Left hindlimb (tissue), 1 donor: ENCODE measurements at regions not wholly inside any gene's neighbourhood (a gene's known extent, or its start where the extent isn't known, plus 50 kb on each side); places are given as distances from the start of the nearest gene placed in this dataset.
A peak's percentile ranks its signal among the peaks of the same experiment; 100 is the strongest.

Experiments used
- DNase-seq: peaks from one replicate; pipeline ENCODE4 v3.0.0-alpha.2; 2018

DNA sequence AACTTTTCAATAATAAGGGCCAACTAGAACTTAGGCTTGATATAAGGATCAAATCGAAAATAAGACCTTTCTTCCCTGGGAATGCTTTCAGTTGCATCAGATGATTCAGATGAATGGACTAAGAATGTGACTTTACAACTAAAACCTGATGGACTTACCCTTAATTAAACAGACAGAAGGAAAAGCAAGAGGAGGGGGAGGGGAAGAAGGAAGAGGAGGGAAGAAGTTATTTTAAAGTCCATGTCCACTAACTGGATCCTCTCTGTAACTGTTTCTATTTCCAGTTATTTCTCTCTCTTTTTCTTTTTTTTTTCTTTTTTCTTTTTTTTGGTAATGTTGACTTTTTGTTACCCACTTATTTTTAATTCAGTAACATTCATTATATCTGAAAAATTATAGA is 486.0 kb downstream of the MAFB start:
- no peak for DNase-seq

DNA sequence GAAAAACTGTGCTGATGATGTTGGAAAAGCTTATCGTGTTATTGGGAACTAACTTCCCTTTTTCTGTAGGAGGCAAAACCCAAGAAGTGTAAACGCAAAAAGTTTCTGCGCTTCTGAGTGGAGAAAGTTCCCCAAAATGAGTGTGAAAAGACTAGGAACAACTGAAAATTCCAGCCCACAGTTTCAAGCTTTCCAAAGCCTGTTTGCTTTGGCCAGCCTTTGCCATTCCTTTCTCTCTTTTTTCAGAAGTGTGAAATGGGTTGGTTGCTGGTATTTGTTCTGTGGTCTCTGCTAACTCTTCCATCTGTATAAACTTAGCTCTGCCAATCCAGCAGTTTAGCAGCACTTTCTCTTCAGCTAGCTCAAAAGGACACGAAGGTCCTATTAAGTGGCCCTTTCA is 491.3 kb downstream of the MAFB start:
- peak; percentile 66 for DNase-seq

DNA sequence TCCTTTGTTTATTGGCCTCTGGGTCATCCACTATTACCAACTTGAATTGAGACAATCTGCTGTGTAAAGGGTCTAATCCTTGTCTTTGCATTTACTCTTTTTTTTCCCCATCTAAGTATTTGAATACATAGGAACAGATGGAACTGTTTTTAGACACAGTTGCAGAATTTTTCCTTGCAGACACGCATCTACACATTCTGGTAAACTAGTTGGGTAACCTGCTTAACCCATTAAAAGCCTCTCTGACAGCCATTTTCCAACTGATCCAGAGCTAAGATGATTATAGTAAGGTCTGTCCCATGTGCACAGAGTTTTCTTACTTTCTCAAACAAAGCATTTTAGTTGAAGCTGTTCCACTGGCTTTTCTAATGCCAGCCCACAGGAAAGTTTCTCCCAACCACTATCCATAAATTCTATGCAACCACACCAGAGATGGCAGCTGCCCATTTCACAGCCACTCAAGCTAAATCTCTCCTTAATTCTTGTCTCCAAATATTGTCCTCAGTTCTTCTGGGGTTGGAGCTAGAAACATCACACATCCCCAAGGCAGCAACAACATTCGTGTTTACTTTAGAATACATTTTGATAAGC is 492.1 kb downstream of the MAFB start:
- DNase-seq, result peak; percentile 53

DNA sequence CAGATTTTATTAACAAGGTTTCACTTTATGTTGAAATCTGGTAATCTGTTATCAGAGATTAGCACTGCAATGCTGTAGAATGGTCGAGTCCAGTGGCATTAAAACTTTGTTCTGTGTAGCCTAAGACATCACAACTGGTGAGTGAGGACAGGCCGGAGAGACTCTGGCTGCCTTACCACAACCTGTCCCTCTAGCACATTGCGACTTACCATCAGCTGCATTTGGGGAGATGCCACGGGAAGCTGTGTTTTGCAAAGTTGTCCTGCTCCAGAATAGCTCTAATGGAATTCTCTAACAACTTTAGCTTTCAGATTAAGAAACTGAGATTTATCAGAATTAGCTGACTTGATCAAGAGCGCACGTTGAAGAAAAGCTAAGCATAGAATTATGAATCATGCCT is 493.3 kb downstream of the MAFB start:
- no peak for DNase-seq

DNA sequence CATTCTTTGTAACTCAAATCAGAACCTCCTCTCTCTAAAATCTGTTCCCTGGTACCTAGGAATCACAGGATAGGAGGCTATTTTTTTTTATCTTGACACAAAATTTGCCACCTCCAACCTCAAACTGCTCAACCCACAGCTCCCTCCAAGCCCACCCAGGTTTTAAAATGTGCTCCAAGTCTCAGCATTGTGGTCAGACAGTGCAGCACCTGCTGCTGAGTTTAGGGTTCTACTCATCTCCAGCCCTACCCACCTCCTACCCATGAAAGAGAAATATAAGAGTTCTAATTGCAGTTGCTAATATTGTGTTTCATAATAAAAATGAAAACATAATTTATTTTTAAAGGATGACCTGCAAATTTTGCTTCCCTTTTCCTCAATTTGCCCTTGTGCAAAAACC is 496.5 kb downstream of the MAFB start:
- DNase-seq, result no peak

DNA sequence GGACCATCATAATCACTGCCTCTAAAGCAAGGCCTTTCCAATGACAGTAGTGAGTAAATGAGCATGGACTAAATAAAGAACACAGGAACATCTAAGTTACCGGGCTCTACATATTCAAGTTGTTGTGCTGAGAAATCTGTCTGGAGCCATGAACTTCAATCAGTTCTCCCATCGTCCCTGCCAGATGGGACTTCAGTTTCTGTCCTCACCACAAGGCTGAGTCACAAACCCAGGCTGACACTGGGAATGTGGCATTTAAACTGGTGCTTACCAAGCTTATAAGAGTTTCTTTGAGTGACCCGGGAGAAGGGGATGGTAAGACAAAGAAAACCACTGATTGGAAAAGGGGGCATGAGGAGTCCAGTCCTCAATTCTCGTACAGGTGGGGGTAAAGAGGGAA is 497.0 kb downstream of the MAFB start:
- DNase-seq, result no peak

DNA sequence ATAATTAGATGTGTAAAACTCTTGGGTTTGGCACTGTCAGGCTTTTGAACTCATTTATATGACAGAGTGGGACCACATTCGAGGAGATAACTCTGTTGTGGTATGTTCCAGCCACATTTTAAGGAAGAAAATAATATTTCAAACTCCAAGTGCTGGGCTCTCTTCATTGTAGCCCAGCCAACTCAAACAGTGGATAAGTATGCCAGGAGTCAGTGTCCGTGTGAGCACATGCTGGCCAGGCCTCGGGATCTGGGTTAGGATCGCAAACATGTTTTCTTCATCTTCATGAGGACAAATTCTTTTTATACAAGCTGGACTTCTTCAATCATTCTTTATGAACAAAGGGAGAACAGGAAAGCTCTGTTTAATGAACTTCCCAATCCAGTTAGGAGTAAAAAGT is 497.5 kb downstream of the MAFB start:
- DNase-seq, result no peak

DNA sequence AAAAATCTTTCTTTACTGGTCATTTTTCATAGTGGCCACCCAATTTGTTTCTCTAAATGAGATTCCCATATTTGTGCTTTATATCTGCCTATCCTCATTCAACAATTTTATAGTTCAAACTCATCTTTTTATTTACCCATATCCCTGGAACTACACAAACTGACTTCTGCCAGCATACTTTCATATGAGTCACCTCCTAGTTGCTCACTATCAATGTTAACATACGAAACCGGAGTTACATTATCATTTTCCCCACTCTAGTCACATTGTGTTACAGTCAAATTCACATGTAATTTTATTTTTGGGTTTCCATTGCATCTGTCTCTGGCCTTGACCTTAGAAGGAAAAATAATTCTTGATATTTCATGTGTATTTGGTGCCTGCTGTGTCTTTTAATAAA is 499.4 kb downstream of the MAFB start:
- no peak for DNase-seq

DNA sequence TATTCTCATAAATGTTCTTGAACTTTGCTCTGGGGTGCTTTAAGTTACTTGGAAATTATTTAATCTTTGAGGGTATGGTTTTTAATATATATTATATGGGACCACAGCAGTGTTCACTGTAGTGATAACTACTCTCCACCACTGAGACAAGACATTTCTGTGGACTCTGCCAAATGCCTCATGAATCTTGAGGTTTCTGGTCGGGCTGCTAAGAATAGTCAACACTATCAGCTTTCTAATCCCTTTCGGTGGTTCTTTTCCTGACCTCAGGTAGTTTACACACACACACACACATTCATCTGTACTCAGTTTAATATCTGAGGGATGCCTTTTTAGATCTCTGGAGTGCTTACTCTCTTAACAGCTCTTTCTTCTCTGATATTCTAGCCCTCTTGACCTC is 500.7 kb downstream of the MAFB start:
- no peak for DNase-seq

DNA sequence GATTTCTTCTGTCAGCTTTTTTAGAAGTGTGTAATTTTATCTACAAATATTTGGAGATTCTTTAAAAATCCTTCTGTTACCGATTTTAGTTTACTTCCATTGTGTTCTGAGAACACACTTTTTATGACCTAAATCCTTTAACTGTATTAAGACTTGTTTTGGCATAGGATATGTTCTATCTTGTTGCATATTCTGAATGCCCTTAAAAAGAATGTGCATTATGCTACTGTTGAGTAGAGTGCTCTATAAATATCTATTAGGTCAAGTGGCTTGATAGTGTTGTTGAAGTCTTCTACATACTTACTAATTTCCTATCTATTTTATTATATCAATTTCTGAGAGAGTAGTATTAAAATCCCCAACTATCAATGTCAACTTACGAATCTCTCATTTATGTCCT is 502.2 kb downstream of the MAFB start:
- DNase-seq, result no peak

DNA sequence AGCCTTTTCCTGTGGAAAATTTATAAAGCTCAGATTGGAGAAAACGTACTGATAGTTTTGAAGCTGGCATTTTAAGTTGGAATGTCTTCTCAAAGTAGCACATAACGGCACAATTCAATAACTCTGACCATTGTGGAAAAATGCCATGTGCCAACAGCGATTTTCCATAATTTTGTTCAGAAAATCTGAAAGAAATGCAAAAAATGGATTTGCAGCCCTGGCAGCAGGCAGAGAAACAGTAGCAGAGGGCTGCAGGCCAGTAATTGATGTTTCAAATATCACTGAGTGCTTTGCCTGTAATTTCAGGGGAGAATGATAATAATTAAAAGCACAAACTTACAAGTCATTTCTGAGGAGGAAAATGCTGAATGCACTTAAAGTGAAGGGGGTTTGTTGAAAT is 507.4 kb downstream of the MAFB start:
- peak; percentile 40 for DNase-seq

DNA sequence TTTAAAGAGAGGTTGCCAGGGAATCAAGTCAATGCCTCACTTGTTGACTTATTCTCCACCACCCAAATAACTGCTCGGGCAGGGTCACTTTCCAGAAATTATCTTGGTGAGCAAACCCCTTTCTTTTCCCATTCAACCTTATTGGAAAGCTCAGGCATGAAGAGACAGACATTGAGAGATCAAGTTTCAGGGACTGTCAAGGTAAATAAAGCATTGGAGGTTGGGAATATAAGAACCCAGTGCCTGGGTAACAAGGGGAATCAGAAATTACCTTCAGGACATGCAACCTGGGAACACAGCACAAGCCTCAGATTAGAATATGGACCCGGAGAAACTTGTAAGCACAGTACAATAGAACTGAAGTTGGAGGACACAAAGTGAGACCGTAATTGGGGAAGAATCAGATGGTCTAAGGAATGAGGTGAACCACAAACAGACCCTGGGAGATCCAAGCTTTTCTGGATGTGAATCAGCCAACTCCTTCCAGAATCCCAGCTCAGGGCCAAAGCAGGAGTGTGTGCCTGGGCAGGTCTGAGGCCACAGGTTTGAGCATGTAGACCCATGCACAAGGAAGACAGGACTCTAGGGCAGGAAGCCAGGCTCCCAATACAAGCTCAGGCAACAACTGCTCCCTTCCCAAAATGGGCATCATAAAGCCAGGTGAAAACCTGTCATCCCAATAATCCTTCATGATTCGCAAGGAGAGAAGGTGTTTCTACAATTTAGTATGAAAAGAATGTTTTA is 512.8 kb downstream of the MAFB start:
- no peak for DNase-seq

DNA sequence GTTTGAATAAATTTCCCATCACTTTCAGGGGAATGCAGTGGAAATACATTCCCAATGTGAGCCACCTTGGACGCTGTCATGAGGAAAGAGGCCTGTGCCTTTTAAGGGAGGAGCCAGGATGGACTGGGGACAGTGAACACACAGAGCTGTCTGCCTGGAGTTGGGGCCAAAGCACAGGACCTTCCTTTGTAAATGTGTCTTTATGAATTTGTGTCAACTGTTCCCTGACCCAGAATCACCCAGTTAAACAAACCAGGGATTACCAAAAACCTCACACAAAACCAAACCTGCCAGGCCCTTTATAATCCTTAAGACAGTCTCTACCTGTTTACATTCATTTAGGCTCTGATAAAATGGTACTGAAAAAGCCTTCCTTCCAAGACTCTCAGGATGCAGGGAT is 513.7 kb downstream of the MAFB start:
- DNase-seq, result no peak

DNA sequence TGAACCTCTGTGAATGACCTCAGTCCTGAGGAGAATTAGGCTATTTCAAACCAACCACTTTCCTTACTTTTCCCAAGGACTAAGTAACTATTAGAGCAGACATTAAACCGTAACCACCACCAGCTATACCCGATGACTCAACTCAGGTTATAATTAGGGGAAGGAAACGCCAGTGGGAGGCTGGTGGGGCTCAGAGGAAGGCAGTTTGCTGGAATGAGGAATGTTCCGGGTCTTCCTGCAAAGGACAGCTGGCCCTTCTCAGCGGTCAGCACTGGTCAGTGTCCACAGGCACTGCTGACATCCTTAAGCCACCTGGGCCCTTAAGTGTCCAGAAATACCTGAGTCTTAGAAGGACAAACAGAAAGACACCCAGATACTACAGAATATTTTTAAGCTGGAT is 515.2 kb downstream of the MAFB start:
- DNase-seq, result no peak

DNA sequence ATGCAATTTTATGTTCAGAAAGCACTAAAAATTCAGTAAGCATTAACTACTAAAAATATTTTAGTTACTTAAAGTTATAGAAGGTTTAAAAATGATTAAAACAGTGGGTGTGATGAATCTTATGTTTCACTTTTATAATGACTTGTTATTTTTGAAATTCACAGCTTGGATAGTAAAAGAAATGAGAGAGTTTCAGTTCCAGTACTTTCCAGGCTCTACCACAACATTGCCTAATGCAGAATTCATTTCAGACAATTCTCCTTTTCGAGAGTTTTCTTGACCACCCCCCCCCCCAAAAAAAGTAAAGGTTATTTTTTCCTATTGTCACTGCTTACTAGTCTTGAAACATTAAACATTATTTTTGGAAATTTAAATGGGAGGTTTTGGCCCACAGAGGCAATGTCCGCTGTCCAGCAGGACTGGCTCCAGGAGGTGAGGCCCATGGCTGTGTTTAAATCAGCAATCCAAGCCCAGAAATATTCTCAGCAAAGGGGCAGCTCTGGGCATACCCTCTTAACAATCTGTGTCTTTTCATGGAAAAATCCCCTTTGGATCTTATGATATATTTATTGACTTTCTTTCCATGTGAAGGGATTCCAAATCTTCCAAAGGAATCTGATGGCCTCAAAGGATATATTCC is 519.9 kb downstream of the MAFB start:
- DNase-seq, result no peak

DNA sequence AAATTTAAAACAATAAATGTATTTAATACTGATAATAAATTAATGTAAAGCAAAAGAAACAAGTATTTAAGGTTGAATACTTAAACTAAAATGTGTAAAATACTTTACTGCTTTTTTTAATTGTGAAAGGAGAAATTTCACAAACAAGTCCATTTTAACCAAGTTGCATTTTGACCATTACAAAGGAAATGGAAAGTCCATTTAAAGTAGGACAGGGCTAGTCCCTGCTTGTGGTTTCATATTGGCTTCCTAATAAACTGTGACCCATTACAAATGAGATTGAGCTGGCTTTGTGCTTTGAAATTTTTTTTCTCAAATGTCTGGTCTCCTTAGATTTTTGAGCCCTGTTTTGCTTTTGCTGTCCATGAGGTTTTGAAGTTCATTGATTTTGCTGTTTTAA is 527.6 kb downstream of the MAFB start:
- no peak for DNase-seq

DNA sequence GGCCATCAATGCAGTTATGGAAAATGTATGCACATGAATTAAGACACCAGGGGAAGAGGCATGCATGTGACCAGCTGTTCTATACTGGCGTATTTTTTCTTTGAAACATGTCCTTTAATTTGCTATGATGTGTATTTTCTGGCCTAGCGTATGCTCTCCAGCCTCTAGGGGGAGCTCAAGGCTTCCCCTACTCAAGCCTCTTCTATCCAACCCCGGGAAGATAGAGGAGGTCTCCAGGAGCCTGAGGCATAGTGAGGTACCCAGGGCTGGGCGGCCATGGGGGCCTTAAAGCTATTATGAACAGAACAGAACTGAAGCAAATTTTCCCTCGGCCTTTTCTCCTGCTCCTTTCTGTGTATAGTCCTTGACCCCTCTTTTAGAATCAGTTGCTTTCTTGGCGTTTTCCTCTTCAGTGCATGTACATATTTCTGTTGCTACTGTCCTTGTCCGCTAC is 528.9 kb downstream of the MAFB start:
- no peak for DNase-seq

DNA sequence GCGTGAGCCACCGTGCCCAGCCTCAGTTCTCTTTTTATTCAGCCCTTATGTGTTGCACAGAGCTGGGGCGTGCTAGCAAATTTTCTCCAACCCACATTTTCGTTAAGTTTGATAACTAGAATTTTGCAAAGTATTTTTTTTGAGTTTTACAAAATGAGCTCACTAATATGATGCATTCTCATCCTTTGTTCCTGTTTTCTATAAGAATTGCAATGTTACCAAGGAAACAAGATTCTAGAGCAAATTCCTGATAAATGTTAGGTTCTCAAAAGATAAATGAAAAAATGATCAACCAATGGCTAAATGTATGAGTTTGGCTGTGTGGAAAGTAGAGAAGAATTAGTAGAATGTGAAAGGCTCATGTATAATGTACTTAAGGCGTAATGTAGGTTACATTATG is 529.8 kb downstream of the MAFB start:
- no peak for DNase-seq

DNA sequence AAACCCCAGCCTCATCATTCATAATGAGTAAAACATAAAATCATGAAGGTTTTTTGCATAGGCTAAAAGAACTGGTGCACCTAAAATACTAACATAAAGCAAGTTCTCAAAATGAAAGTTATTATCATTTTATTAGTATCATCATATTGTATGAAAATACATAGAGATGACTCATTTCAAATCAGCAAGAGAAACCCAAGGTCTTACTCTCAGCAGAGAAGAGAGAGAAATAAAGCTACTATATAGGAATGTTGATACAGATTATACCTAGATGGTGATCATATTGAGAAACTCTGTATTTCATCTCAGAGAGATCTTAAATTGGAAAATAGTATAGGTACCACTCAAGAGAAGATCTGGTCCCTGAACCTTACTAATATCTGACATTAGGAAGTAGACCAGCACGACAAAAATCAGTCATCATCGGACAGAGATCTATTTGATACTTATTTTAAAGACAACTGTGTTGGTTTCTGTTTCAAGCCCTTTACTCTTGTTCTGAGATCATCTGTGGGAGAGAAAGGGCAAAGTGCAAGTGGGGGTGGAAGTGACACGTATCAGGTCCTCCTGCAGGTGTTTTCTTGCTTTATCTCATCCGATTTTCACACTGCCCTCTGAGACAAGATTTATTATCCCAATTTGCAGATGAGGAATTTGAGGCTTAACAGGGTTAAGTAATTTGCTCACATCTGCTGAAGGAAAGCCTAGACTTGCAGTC is 532.3 kb downstream of the MAFB start:
- DNase-seq, result no peak

DNA sequence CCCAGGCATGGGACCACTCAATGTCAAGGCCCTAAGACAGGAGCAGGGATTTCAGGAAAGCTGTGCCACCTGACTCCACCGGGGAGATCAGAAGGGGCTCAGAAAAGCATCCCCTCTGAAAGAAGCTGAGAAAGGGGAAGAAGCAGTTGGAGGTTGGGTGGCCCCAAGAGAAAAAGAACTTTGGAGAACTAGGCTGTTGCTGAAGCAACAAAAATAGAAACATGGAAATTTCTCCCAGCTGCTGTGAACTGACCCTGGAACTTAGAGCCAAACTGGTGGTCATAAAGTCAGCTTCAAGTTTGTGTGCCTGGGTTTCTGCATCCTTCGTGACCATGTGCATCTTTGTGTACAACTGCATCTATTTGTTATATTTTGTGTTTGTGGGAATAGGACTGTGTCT is 534.5 kb downstream of the MAFB start:
- no peak for DNase-seq

DNA sequence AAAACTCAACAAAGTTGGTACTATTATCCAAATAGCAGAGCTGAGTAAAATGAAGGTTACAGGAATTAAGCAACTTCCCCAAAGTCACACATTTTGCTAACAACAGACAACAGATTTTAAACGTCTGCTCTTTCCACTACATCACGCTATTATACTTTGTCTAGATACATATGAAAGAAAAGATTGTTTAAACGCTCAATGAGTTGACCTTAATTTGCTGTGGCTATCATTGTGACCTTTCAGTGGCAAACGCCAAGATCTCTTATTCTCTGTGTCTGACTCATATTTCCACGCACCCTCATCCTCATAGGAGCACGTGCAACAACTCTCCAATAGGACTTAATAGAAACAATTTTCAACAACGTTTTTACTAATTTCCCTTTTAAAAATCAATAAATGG is 540.1 kb downstream of the MAFB start:
- DNase-seq, result no peak

DNA sequence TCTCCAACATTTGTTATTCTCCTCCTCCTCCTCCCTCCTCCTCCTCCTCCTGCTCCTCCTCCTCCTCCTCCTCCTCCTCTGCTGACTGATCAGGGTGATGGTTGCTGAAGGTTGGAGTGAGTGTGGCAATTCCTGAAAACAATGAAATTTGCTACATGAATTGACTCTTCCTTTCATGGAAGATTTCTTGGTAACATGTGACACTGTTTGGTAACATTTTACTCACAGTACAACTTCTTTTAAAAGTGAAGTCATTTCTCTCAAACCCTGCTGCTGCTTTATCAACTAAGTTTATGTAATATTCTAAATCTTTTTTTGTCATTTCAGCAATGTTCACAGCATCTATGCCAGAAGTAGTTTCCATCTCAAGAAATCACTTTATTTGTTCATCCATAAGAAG is 543.0 kb downstream of the MAFB start:
- DNase-seq, result no peak

DNA sequence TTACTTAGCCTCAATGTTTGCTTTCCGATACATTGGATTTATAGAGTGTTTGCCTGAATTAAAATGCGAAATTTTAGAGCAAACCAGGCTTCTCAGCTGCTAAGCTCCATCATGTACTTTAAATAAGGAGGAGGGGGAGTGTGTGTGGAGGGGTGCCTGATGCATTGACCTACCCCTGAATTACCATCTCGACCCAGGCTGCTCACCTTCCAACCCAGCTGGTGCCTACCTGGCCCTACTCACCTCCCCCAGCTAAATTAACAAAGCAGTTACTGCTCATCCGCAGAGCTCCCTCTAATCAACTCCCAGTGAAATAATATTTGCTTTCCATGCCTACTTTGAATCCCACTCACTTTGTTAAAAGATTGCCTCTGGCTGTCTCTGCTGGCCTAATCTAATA is 544.5 kb downstream of the MAFB start:
- no peak for DNase-seq

DNA sequence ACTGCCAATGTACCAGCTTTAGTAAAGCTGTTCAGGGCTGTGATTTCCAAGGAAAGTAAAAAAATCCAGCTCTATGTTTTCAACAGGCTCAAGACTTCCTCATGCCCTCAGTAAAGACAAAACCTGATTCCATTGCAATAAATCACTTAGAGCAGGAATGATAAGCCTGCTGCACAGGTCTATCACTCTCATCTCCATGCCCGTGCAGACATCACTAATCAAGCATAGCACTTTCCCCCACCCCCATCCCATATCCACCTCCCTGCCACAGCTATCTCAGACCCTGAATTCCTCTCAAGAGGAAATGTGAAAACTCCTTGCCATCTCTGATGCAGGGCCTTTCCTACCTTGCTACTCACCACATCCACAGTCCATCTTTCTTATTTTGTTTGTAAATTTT is 554.9 kb downstream of the MAFB start:
- no peak for DNase-seq
